ENCODE measurements at regions not wholly inside any gene's neighbourhood (a gene's known extent, or its start where the extent isn't known, plus 50 kb on each side); places are given as distances from the start of the nearest gene placed in this dataset.

- no peak overlapping the region for H2AFZ ChIP-seq (ENCODE audit: low read length)
- no peak overlapping the region for H2AK5ac ChIP-seq (ENCODE audit: low read depth, low read length)
- no peak overlapping the region for H4K5ac ChIP-seq (ENCODE audit: insufficient read length, low read depth, low read length)
- WGBS, 2 experiments (ENCODE audit: extremely low coverage in 1 of 2, insufficient coverage in 1 of 2, insufficient read length in 1 of 2, insufficient replicate concordance in 2 of 2, low coverage in 1 of 2, low lambda C conversion rate in 2 of 2, missing lambda C conversion rate in 1 of 2) = 92% methylated on average over 7 of the region's 7 CpGs; no CpG with 5 or more reads in 1 of the 2 experiments
- H2BK120ac ChIP-seq (replicated peaks; ENCODE audit: low read depth, low read length) = no peak overlapping the region
- H4K8ac ChIP-seq (ENCODE audit: extremely low read depth, insufficient read depth, low read length) = no peak overlapping the region
- TF ChIP-seq SIN3A (conservative IDR thresholded peaks at IDR 0.05 in 1 of 2, IDR thresholded peaks at IDR 0.05 in 1 of 2; ENCODE audit: low read depth in 1 of 2, low read length in 2 of 2) (no peak), CTBP2 (IDR thresholded peaks at IDR 0.05; ENCODE audit: borderline replicate concordance, insufficient read depth, insufficient read length, low read length) (no peak), CBX5 (IDR thresholded peaks at IDR 0.05; ENCODE audit: low read depth, low read length) (no peak), JUND (IDR thresholded peaks at IDR 0.05; ENCODE audit: low read length) (no peak), MAFK (IDR thresholded peaks at IDR 0.05; ENCODE audit: low read depth, low read length) (no peak), NANOG (IDR thresholded peaks at IDR 0.05; ENCODE audit: insufficient read depth, low read depth, low read length, poor library complexity, severe bottlenecking) (no peak), SP2 (IDR thresholded peaks at IDR 0.05; ENCODE audit: low read length) (no peak), USF2 (IDR thresholded peaks at IDR 0.05; ENCODE audit: low read length) (no peak), GABPA (IDR thresholded peaks at IDR 0.05; ENCODE audit: borderline replicate concordance, insufficient read depth, low read length) (no peak), BACH1 (IDR thresholded peaks at IDR 0.05; ENCODE audit: low read length) (no peak), SRF (IDR thresholded peaks at IDR 0.05; ENCODE audit: low read depth, low read length) (no peak), ZNF274 (IDR thresholded peaks at IDR 0.05; ENCODE audit: borderline replicate concordance, extremely low read depth, low read length) (no peak), TCF12 (IDR thresholded peaks at IDR 0.05; ENCODE audit: low read depth, low read length) (no peak), RAD21 (IDR thresholded peaks at IDR 0.05 in 1 of 2, conservative IDR thresholded peaks at IDR 0.05 in 1 of 2; ENCODE audit: low read depth in 2 of 2, low read length in 2 of 2) (no peak)
- H3K9me3 ChIP-seq (ENCODE audit: insufficient read depth in 2 of 2, low read depth in 1 of 2, low read length in 1 of 2) = no peaks in the 10 kb centered on the region
- H3K27ac ChIP-seq (ENCODE audit: low read depth, low read length) = no peak overlapping the region
- H3K27me3 ChIP-seq (replicated peaks in 1 of 4; ENCODE audit: control insufficient read depth in 3 of 4, extremely low read depth in 1 of 4, insufficient read depth in 3 of 4, low read length in 3 of 4) = no peaks in the 10 kb centered on the region
- H3K9ac ChIP-seq (replicated peaks in 1 of 4; ENCODE audit: extremely low read depth in 1 of 4, low read depth in 3 of 4, low read length in 3 of 4) = no peak overlapping the region
- no peak overlapping the region for H3K4ac ChIP-seq (replicated peaks; ENCODE audit: insufficient read length, low read depth, low read length)
- H4K91ac ChIP-seq (replicated peaks; ENCODE audit: insufficient read length, low read length) = no peak overlapping the region
- H2BK15ac ChIP-seq (ENCODE audit: low read length) = no peak overlapping the region
- ChIA-PET POLR2A (ENCODE audit: partially characterized antibody) (no interaction called here), CTCF (ENCODE audit: partially characterized antibody) (interaction anchor here (0.8 to 1.9 kb wide), 3 partner anchors 32 to 1267 kb away, joined by 3 to 4 read pairs (median 3); no protein-coding TSS in a partner anchor)
- H3K56ac ChIP-seq (replicated peaks; ENCODE audit: insufficient read length, low read depth, low read length) = no peak overlapping the region
- H3K4me1 ChIP-seq (replicated peaks in 1 of 4; ENCODE audit: control insufficient read depth in 3 of 4, insufficient read depth in 4 of 4, low read length in 3 of 4) = no peaks in the 10 kb centered on the region
- H3K14ac ChIP-seq (ENCODE audit: insufficient read length) = no peak overlapping the region
- no peaks in the 10 kb centered on the region for H4K20me1 ChIP-seq (replicated peaks in 1 of 2; ENCODE audit: control insufficient read depth in 1 of 2, insufficient read depth in 2 of 2, low read length in 2 of 2)
- H2BK5ac ChIP-seq (ENCODE audit: low read depth, low read length) = no peak overlapping the region
- no peak overlapping the region for H2BK12ac ChIP-seq (ENCODE audit: low read depth, low read length)
- H3K4me2 ChIP-seq (ENCODE audit: insufficient read depth in 1 of 2, low read depth in 2 of 2, low read length in 2 of 2) = no peak overlapping the region
- no peaks in the 10 kb centered on the region for H3K79me1 ChIP-seq (ENCODE audit: low read depth, low read length)
- no peaks in the 10 kb centered on the region for H3K36me3 ChIP-seq (ENCODE audit: control insufficient read depth in 2 of 4, insufficient read depth in 4 of 4, low read length in 3 of 4)
- FAIRE-seq = no peak
- no peak overlapping the region for H3K4me3 ChIP-seq (ENCODE audit: extremely low read depth in 1 of 4, insufficient read depth in 2 of 4, low read depth in 3 of 4, low read length in 4 of 4)
- no peaks in the 10 kb centered on the region for H3K23me2 ChIP-seq (ENCODE audit: low read depth, low read length)
- H2BK20ac ChIP-seq (ENCODE audit: low read length) = no peak overlapping the region
- H3K23ac ChIP-seq (ENCODE audit: insufficient read length) = no peak overlapping the region
- no peaks in the 10 kb centered on the region for H3K79me2 ChIP-seq (ENCODE audit: control insufficient read depth in 1 of 2, insufficient read depth in 2 of 2, low read length in 2 of 2)
- no peak for DNase-seq (ENCODE audit: low read depth in 1 of 2, low spot score in 2 of 2)
- H3K18ac ChIP-seq (ENCODE audit: extremely low read depth, low read length) = no peak overlapping the region
Observed at GRCh38 chr7:47185839-47186238, 396.1 kb downstream of the TNS3 start.

Measured in H1 (cell line).